Neural crest cell (in vitro differentiated cells): ENCODE measurements at regions not wholly inside any gene's neighbourhood (a gene's known extent, or its start where the extent isn't known, plus 50 kb on each side); places are given as distances from the start of the nearest gene placed in this dataset.
"Not testable (repeated sequence)": the region's sequence is repeated elsewhere in the genome, so short reads cannot be mapped to it uniquely, and the experiment has no call there.

Experiments
- DNase-seq: peaks from one replicate; pipeline ENCODE4 v3.0.0; 2021; ENCODE audit warnings: low read depth, mixed read lengths, low spot score
- H3K27ac Mint-ChIP-seq: one replicate; pipeline ENCODE4 v1.8.0; 2021; ENCODE audit warnings: mild to moderate bottlenecking, mixed read lengths; ENCODE audit not compliant: unreplicated experiment
- H3K27me3 Mint-ChIP-seq: 2 replicates; pipeline ENCODE4 v1.8.0; 2021; ENCODE audit warnings: low read depth, mild to moderate bottlenecking, mixed read lengths
- H3K36me3 Mint-ChIP-seq: 2 replicates; pipeline ENCODE4 v1.8.0; 2021; ENCODE audit warnings: low read depth, mild to moderate bottlenecking, mixed read lengths
- H3K4me1 Mint-ChIP-seq: 2 replicates; pipeline ENCODE4 v1.8.0; 2021; ENCODE audit warnings: mixed read lengths
- H3K4me3 Mint-ChIP-seq: one replicate; pipeline ENCODE4 v1.8.0; 2021; ENCODE audit warnings: mild to moderate bottlenecking, mixed read lengths
- H3K9me3 Mint-ChIP-seq: 2 replicates; pipeline ENCODE4 v1.8.0; 2021; ENCODE audit warnings: mixed read lengths
- CTCF ChIP-seq: fragments of 200-600 bp; sonication (generic); conservative IDR thresholded peaks from 2 replicates; pipeline ENCODE4 v1.5.0; 2021; ENCODE audit warnings: antibody characterized with exemption, mild to moderate bottlenecking

DNA sequence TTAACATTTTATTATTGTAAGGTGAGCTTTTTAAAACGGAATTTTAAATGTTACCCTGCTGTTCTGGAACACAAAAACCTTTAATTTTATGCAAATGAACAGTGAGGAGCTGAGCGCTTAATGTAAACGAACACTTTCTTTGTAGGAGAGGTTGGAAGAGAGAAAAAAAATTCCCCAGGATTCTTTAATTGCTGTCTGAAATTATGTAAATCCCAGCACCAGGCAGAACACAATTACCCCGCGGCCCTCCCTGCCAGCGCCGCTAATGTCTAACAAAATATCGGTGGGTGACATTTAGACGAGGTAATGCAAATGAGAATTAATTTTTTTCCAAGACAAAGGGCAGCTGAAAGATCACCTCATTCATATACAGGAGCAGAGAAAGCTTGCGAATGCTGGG lies 143.4 kb upstream of the MVB12B start:
- Mint-ChIP-seq H3K27me3 (peaks cover 25% of the 10 kb centered on the region), H3K9me3 (peaks cover 4% of the 10 kb centered on the region), H3K4me3 (no peak overlapping the region), H3K27ac (no peak overlapping the region), H3K4me1 (no peaks in the 10 kb centered on the region), H3K36me3 (no peaks in the 10 kb centered on the region)
- DNase-seq, result no peak
- TF ChIP-seq CTCF, result no peak

DNA sequence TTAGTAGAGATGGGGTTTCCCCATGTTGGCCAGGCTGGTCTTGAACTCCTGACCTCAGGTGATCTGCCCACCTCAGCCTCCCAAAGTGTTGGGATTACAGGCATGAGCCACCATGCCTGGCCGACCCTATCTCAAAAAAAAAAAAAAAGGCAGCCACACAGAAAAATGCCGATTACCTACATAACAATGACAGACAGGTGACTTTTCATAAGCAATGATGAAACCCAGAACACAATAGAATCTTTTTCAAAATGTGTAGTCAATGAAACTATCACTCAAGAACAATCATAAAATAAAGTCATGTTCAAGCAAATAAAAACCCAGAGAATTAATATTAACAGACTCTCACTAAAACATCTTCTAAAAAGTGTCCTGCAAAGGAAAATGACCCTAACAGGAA lies 135.6 kb upstream of the MVB12B start:
- not testable (repeated sequence) for DNase-seq, H3K4me3 Mint-ChIP-seq, H3K36me3 Mint-ChIP-seq, H3K9me3 Mint-ChIP-seq, H3K4me1 Mint-ChIP-seq, H3K27ac Mint-ChIP-seq
- peaks cover 20% of the 10 kb centered on the region for H3K27me3 Mint-ChIP-seq

GRCh38 chr9:126198854-126199253 lies 127.8 kb upstream of the MVB12B start:
- H3K4me1 Mint-ChIP-seq, result no peaks in the 10 kb centered on the region
- no peak overlapping the region for H3K4me3 Mint-ChIP-seq
- no peak overlapping the region for H3K27ac Mint-ChIP-seq
- DNase-seq, result no peak
- H3K27me3 Mint-ChIP-seq, result peaks cover 21% of the 10 kb centered on the region
- no peaks in the 10 kb centered on the region for H3K36me3 Mint-ChIP-seq
- peaks cover 4% of the 10 kb centered on the region for H3K9me3 Mint-ChIP-seq
- TF ChIP-seq CTCF, result no peak

DNA sequence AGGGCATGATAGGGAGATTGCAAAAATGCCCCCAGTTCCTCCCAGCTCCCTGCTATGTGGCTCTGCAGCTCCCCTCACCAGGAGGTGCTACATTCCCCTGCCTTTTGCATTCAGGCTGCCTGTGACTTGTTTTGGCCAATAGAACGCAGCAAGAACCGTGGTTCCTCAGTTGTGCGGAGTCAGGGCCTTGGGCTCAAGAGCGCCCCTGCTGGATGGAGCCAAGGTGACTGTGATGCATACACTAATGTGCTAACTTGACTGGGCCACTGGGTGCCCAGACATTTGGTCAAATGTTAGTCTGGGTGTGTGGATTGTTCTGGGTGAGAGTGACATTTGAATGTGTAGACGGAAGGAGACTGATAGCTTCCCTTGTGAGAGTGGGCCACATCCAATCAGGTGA lies 123.3 kb upstream of the MVB12B start:
- Mint-ChIP-seq H3K9me3 (peaks cover 4% of the 10 kb centered on the region), H3K27ac (no peak overlapping the region), H3K27me3 (no peaks in the 10 kb centered on the region), H3K4me3 (no peak overlapping the region), H3K4me1 (no peaks in the 10 kb centered on the region), H3K36me3 (no peaks in the 10 kb centered on the region)
- no peak for DNase-seq
- no peak for TF ChIP-seq CTCF

GRCh38 chr9:126204197-126204596 lies 122.4 kb upstream of the MVB12B start:
- TF ChIP-seq CTCF, result no peak
- H3K27me3 Mint-ChIP-seq, result peaks cover 5% of the 10 kb centered on the region

GRCh38 chr9:126204708-126205225 lies 121.9 kb upstream of the MVB12B start:
- Mint-ChIP-seq H3K9me3 (peaks cover 4% of the 10 kb centered on the region), H3K27ac (no peak overlapping the region), H3K4me3 (no peak overlapping the region), H3K27me3 (peaks cover 8% of the 10 kb centered on the region), H3K36me3 (no peaks in the 10 kb centered on the region), H3K4me1 (no peaks in the 10 kb centered on the region)
- no peak for DNase-seq
- no peak for TF ChIP-seq CTCF

More at GRCh38 chr9:126204197-126204596, 122.4 kb upstream of the MVB12B start:
- H3K9me3 Mint-ChIP-seq, result peaks cover 4% of the 10 kb centered on the region
- H3K36me3 Mint-ChIP-seq, result no peaks in the 10 kb centered on the region
- H3K27ac Mint-ChIP-seq, result no peak overlapping the region
- no peaks in the 10 kb centered on the region for H3K4me1 Mint-ChIP-seq
- H3K4me3 Mint-ChIP-seq, result no peak overlapping the region
- no peak for DNase-seq
